HepG2 (cell line): ENCODE measurements at regions not wholly inside any gene's neighbourhood (a gene's known extent, or its start where the extent isn't known, plus 50 kb on each side); places are given as distances from the start of the nearest gene placed in this dataset.

Experiments
- ATAC-seq: fragments of 200-7000 bp; cut with Tn5 transposase; 3 replicates; pipeline ENCODE4 v1.9.1; 2020; ENCODE audit warnings: mild to moderate bottlenecking, moderate library complexity
- BruUV-seq: library from RNA; stranded (reverse); fragments of 400-500 nt; replicated peaks from 2 replicates; lab custom pipeline; 2021; lab: Mats Ljungman, UMichigan
- CTCF ChIA-PET: fragments of 300-600 bp; formaldehyde crosslinking; extraction: SDS; loops from one replicate; lab custom pipeline; 2021; ENCODE audit warnings: low total read pairs, inconsistent platforms, low intra/inter-chr PET ratio; lab: Yijun Ruan, JAX
- POLR2A ChIA-PET: fragments of 350-600 bp; sonication (Branson Sonifier 250); formaldehyde crosslinking; loops from one replicate; lab custom pipeline; 2020; ENCODE audit warnings: antibody characterized with exemption, inconsistent platforms; lab: Yijun Ruan, JAX
- DNase-seq: peaks from one replicate; pipeline ENCODE4 v3.0.0-alpha.2; 2015; ENCODE audit warnings: low spot score
- FAIRE-seq: peaks from 3 replicates; lab custom pipeline; 2011; peaks lifted over from hg19 to GRCh38; lab: Jason Lieb, UNC
- H2AFZ ChIP-seq: one replicate; pipeline ENCODE4 v1.6.1; 2011; ENCODE audit warnings: low read length, inconsistent platforms
- H3K27ac ChIP-seq: fragments of 300-600 bp; 3 replicates; pipeline ENCODE4 v1.8.0; 2011; ENCODE audit warnings: mixed run types, mild to moderate bottlenecking, mixed read lengths, low read length, inconsistent platforms; ENCODE audit not compliant: insufficient read depth; ENCODE audit errors: extremely low read length
- H3K27me3 ChIP-seq, 2 experiments: fragments of 200-600 bp in 1 of 2; 2 replicates in 1 of 2; 3 replicates in 1 of 2; pipeline versions ENCODE4 v1.6.0 to v1.8.0; 2011; ENCODE audit warnings: low read length in 2 of 2, mild to moderate bottlenecking in 2 of 2, moderate library complexity in 2 of 2, inconsistent platforms in 1 of 2; ENCODE audit not compliant: insufficient read depth in 2 of 2, control insufficient read depth in 1 of 2
- H3K36me3 ChIP-seq, 2 experiments: fragments of 200-600 bp in 1 of 2; replicated peaks in 1 of 2; 2 replicates in 1 of 2; 3 replicates in 1 of 2; pipeline versions ENCODE4 v1.5.1 to v1.8.0; 2011; ENCODE audit warnings: low read length in 2 of 2, inconsistent platforms in 1 of 2; ENCODE audit not compliant: insufficient read depth in 2 of 2, control insufficient read depth in 1 of 2
- H3K4me1 ChIP-seq: 2 replicates; pipeline ENCODE4 v1.5.1; 2012; ENCODE audit warnings: low read length, inconsistent platforms; ENCODE audit not compliant: insufficient read depth
- H3K4me2 ChIP-seq: 2 replicates; pipeline ENCODE4 v1.6.0; 2011; ENCODE audit warnings: low read depth, low read length, inconsistent platforms
- H3K4me3 ChIP-seq, 3 experiments: fragments of 200-600 bp in 1 of 3; sonication (generic), shearing (Covaris generic) in 1 of 3; replicated peaks in 1 of 3; 2 replicates each; pipeline ENCODE4 v1.5.1; 2011 to 2016; ENCODE audit warnings: low read length in 3 of 3, inconsistent platforms in 2 of 3, low read depth in 2 of 3, mild to moderate bottlenecking in 2 of 3, control low read depth in 1 of 3, mixed read lengths in 1 of 3; ENCODE audit not compliant: insufficient read depth in 1 of 3
- H3K79me2 ChIP-seq: one replicate; pipeline ENCODE4 v1.6.1; 2011; ENCODE audit warnings: low read length, inconsistent platforms; ENCODE audit not compliant: insufficient read depth
- H3K9ac ChIP-seq: 2 replicates; pipeline ENCODE4 v1.6.0; 2011; ENCODE audit warnings: mild to moderate bottlenecking, low read depth, low read length, inconsistent platforms; ENCODE audit not compliant: insufficient read depth
- H3K9me3 ChIP-seq: 2 replicates; pipeline ENCODE4 v1.5.1; 2012; ENCODE audit warnings: mild to moderate bottlenecking, low read length
- H4K20me1 ChIP-seq: 2 replicates; pipeline ENCODE4 v1.6.0; 2011; ENCODE audit warnings: inconsistent platforms, mild to moderate bottlenecking, low read length, moderate library complexity; ENCODE audit not compliant: insufficient read depth
- CBFB ChIP-seq: sonication (generic); formaldehyde crosslinking; IDR thresholded peaks from 2 replicates; pipeline ENCODE4 v1.4.0; 2020; ENCODE audit warnings: missing genetic modification reagents
- EP300 ChIP-seq, 3 experiments: sonication (generic) in 1 of 3; formaldehyde crosslinking in 1 of 3; IDR thresholded peaks; 2 replicates each; pipeline versions ENCODE4 v1.5.1 to v1.6.1; 2011 to 2020; ENCODE audit warnings: low read depth in 2 of 3, low read length in 2 of 3, borderline replicate concordance in 1 of 3, improper control_type of control experiment in 1 of 3, mild to moderate bottlenecking in 1 of 3, missing genetic modification reagents in 1 of 3, moderate library complexity in 1 of 3
- MXD3 ChIP-seq: IDR thresholded peaks from 2 replicates; pipeline ENCODE4 v1.6.1; 2016; ENCODE audit warnings: mild to moderate bottlenecking, missing biosample characterization, missing genetic modification reagents
- RORA ChIP-seq: sonication (generic); formaldehyde crosslinking; IDR thresholded peaks from 2 replicates; pipeline ENCODE4 v1.5.0; 2020; ENCODE audit warnings: mild to moderate bottlenecking, missing genetic modification reagents, moderate library complexity
- SKI ChIP-seq: fragments of 450-650 bp; IDR thresholded peaks from one replicate; pipeline ENCODE4 v1.6.1; 2018; ENCODE audit warnings: mild to moderate bottlenecking; ENCODE audit not compliant: partially characterized antibody
- SMAD1 ChIP-seq: sonication (generic); formaldehyde crosslinking; IDR thresholded peaks from 2 replicates; pipeline ENCODE4 v1.4.0; 2020; ENCODE audit warnings: missing genetic modification reagents, low read depth, mild to moderate bottlenecking, borderline replicate concordance
- TBP ChIP-seq: sonication (generic); formaldehyde crosslinking; IDR thresholded peaks from 2 replicates; pipeline ENCODE4 v1.5.0; 2020; ENCODE audit warnings: missing genetic modification reagents
- TBX3 ChIP-seq: fragments of 450-650 bp; IDR thresholded peaks from 2 replicates; pipeline ENCODE4 v1.6.1; 2017; ENCODE audit warnings: antibody characterized with exemption, mild to moderate bottlenecking, inconsistent platforms, borderline replicate concordance
- TCF7 ChIP-seq: sonication (generic); IDR thresholded peaks from 2 replicates; pipeline ENCODE4 v1.6.1; 2016; ENCODE audit warnings: antibody characterized with exemption, low read depth
- YEATS4 ChIP-seq: sonication (generic); formaldehyde crosslinking; IDR thresholded peaks from 2 replicates; pipeline ENCODE4 v1.4.0; 2020; ENCODE audit warnings: missing genetic modification reagents, borderline replicate concordance
- ZNF232 ChIP-seq: sonication (generic); formaldehyde crosslinking; IDR thresholded peaks from 2 replicates; pipeline ENCODE4 v1.4.0; 2020; ENCODE audit warnings: missing genetic modification reagents, borderline replicate concordance
- ZNF24 ChIP-seq: fragments of 450-650 bp; IDR thresholded peaks from 2 replicates; pipeline ENCODE4 v1.6.1; 2017; ENCODE audit warnings: antibody characterized with exemption, mild to moderate bottlenecking
- ZNF251 ChIP-seq: sonication (generic); formaldehyde crosslinking; IDR thresholded peaks from 2 replicates; pipeline ENCODE4 v1.9.0; 2021; ENCODE audit warnings: mild to moderate bottlenecking, missing genetic modification reagents
- ZNF501 ChIP-seq: sonication (generic); formaldehyde crosslinking; IDR thresholded peaks from 2 replicates; pipeline ENCODE4 v1.5.1; 2020; ENCODE audit warnings: mild to moderate bottlenecking, moderate library complexity, missing genetic modification reagents
- WGBS: methylation state at CpG from one replicate; pipeline ENCODE4 v1.1.6; 2017; ENCODE audit warnings: low lambda C conversion rate; 5-methylcytosine and 5-hydroxymethylcytosine counted together
- in situ Hi-C: cut with HindIII; loops from 2 replicates; pipeline ENCODE4 v1.10.0; 2017; ENCODE audit warnings: low pct_unique_long_range_greater_than_20kb; ENCODE audit not compliant: extremely low pct_ligation_motif_present
- intact Hi-C: fragments of 100-400 bp; cut with micrococcal nuclease; formaldehyde crosslinking; loops from one replicate; pipeline ENCODE4 v1.10.0; 2022; ENCODE audit not compliant: unreplicated experiment

DNA sequence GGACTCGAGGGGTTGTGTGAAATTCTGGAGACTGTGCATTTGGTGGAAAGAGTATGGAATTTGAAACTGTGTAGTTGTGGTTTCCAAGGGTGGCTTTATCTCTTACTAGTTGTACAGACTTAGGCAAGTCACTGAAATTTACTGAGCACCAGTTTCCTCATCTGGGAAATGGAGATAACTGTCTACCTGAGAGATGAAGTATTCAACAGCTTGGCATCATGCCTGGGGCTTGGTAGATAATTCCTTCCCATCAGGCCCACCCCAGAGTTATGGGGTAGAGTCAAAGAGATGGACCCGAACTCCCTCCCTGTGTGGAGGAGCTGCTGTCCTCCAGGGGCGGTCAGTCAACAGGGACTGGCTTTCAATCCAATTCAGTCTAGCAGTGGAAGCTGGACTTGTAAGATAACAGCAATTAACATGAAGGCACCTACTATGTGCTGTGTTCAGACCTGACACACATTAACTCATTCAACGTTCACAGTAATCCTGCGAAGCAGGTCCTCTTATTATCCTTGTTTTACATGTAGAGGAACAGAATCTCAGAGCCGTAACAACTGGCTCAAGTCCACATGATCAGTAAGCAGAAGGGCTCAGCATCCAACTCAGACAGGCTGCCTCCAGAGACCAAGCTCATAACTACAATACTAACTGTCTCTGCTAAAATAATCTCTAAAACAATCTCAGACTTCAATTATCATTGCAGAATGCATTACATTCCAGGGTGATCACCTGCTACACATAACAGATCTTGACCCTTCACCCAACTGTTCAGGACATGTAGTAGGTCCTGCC, 432.1 kb downstream of the LPIN1 start:
- no peaks in the 10 kb centered on the region for H3K4me1 ChIP-seq
- ChIA-PET POLR2A (no interaction called here), CTCF (no interaction called here)
- H4K20me1 ChIP-seq, result no peaks in the 10 kb centered on the region
- no peak for FAIRE-seq
- BruUV-seq, result no TSS peak
- no peaks in the 10 kb centered on the region for H3K79me2 ChIP-seq
- no peaks in the 10 kb centered on the region for H3K36me3 ChIP-seq
- no peak overlapping the region for H3K9ac ChIP-seq
- in situ Hi-C loops, result no loop called here
- H3K9me3 ChIP-seq, result no peaks in the 10 kb centered on the region
- no peak for TF ChIP-seq TCF7
- no peak for TF ChIP-seq EP300 (IDR thresholded peaks at IDR 0.05; ENCODE audit: low read depth in 2 of 2, low read length in 2 of 2)
- no peak for TF ChIP-seq EP300 (CRISPR knock-in tag; IDR thresholded peaks at IDR 0.05; ENCODE audit: borderline replicate concordance)
- TF ChIP-seq YEATS4, result no peak
- TF ChIP-seq RORA (CRISPR knock-in tag), result no peak
- no peak for TF ChIP-seq MXD3 (CRISPR knock-in tag)
- TF ChIP-seq ZNF232 (CRISPR knock-in tag), result no peak
- TF ChIP-seq ZNF24, result no peak
- TF ChIP-seq TBP (CRISPR knock-in tag), result no peak
- no peak for TF ChIP-seq CBFB (CRISPR knock-in tag)
- TF ChIP-seq ZNF251 (CRISPR knock-in tag), result no peak
- TF ChIP-seq TBX3, result no peak
- TF ChIP-seq SMAD1 (CRISPR knock-in tag), result no peak
- TF ChIP-seq SKI, result no peak
- no peak for TF ChIP-seq ZNF501 (CRISPR knock-in tag)
- H2AFZ ChIP-seq, result no peak overlapping the region
- ATAC-seq, result no peak
- H3K4me3 ChIP-seq, result no peak overlapping the region
- no peak overlapping the region for H3K4me2 ChIP-seq
- no peak overlapping the region for H3K27ac ChIP-seq
- H3K27me3 ChIP-seq, result no peaks in the 10 kb centered on the region
- DNase-seq, result no peak
- intact Hi-C loops, result no loop called here
- WGBS, result 30% methylated on average over 6 of the region's 6 CpGs
